Colonic mucosa (tissue), 4 donors: ENCODE measurements at regions not wholly inside any gene's neighbourhood (a gene's known extent, or its start where the extent isn't known, plus 50 kb on each side); places are given as distances from the start of the nearest gene placed in this dataset.

Experiments
- DNase-seq: peaks from one replicate; pipeline ENCODE4 v3.0.0-alpha.2; 2020
- H3K27ac ChIP-seq: fragments of 200-600 bp; one replicate; pipeline ENCODE4 v1.8.0; 2021
- H3K27me3 ChIP-seq: fragments of 200-600 bp; one replicate; pipeline ENCODE4 v1.8.0; 2021
- H3K36me3 ChIP-seq: fragments of 200-600 bp; one replicate; pipeline ENCODE4 v1.8.0; 2021
- H3K4me1 ChIP-seq: fragments of 200-600 bp; one replicate; pipeline ENCODE4 v1.8.0; 2021; ENCODE audit warnings: mild to moderate bottlenecking
- H3K4me3 ChIP-seq: fragments of 200-600 bp; one replicate; pipeline ENCODE4 v1.8.0; 2021
- H3K9ac ChIP-seq, 2 donors: one replicate each; pipeline ENCODE4 v1.7.0; 2013; ENCODE audit warnings: control low read depth in 2 of 2, low read depth in 2 of 2, low read length in 2 of 2
- H3K9me3 ChIP-seq: fragments of 200-600 bp; one replicate; pipeline ENCODE4 v1.8.0; 2021
- CTCF ChIP-seq: fragments of 200-600 bp; IDR thresholded peaks from one replicate; pipeline ENCODE4 v1.8.0; 2022; ENCODE audit warnings: antibody characterized with exemption, mild to moderate bottlenecking
- intact Hi-C: fragments of 100-400 bp; cut with DNase I; formaldehyde crosslinking; loops from one replicate; pipeline ENCODE4 v1.14.1; 2022
- donor health status: healthy.
- donor health status: DM: no; HTN: no; CAD: no.
- donor health status: DM: no; HTN: no; CAD: no.

- Histone ChIP-seq H3K27ac (no peak overlapping the region), H3K4me3 (no peak overlapping the region), H3K36me3 (no peaks in the 10 kb centered on the region), H3K9ac (no peak overlapping the region), H3K9me3 (no peaks in the 10 kb centered on the region), H3K27me3 (no peaks in the 10 kb centered on the region), H3K4me1 (no peaks in the 10 kb centered on the region)
- intact Hi-C loops = no loop called here
- DNase-seq = no peak
- TF ChIP-seq CTCF = no peak
These were observed 200.9 kb downstream of the MAD2L1 start for GRCh38 chr4:119865789-119866188.

- intact Hi-C loops = no loop called here
- Histone ChIP-seq H3K9me3 (no peaks in the 10 kb centered on the region), H3K27ac (no peak overlapping the region), H3K4me3 (no peak overlapping the region), H3K9ac (no peak overlapping the region), H3K27me3 (no peaks in the 10 kb centered on the region), H3K4me1 (no peaks in the 10 kb centered on the region), H3K36me3 (no peaks in the 10 kb centered on the region)
- DNase-seq = no peak
- TF ChIP-seq CTCF = no peak
These were observed 201.3 kb downstream of the MAD2L1 start for GRCh38 chr4:119865389-119865788.

GRCh38 chr4:119861731-119862130, 204.9 kb downstream of the MAD2L1 start:
- Histone ChIP-seq H3K27ac (no peak overlapping the region), H3K4me1 (no peaks in the 10 kb centered on the region), H3K4me3 (no peak overlapping the region), H3K36me3 (no peaks in the 10 kb centered on the region), H3K9me3 (no peaks in the 10 kb centered on the region), H3K27me3 (no peaks in the 10 kb centered on the region), H3K9ac (no peak overlapping the region)
- intact Hi-C loops = no loop called here
- no peak for TF ChIP-seq CTCF
- DNase-seq = no peak

GRCh38 chr4:119858176-119858575, 208.5 kb downstream of the MAD2L1 start:
- no peaks in the 10 kb centered on the region for H3K27me3 ChIP-seq
- H3K4me3 ChIP-seq = no peak overlapping the region
- no peaks in the 10 kb centered on the region for H3K9me3 ChIP-seq
- intact Hi-C loops = no loop called here
- H3K27ac ChIP-seq = no peak overlapping the region
- DNase-seq = no peak
- no peaks in the 10 kb centered on the region for H3K4me1 ChIP-seq
- no peaks in the 10 kb centered on the region for H3K36me3 ChIP-seq
- TF ChIP-seq CTCF = no peak
- no peak overlapping the region for H3K9ac ChIP-seq

GRCh38 chr4:119854364-119854763, 212.3 kb downstream of the MAD2L1 start:
- TF ChIP-seq CTCF = no peak
- no peak for DNase-seq
- H3K36me3 ChIP-seq = no peaks in the 10 kb centered on the region
- no peaks in the 10 kb centered on the region for H3K4me1 ChIP-seq
- intact Hi-C loops = no loop called here
- H3K27me3 ChIP-seq = no peaks in the 10 kb centered on the region
- H3K4me3 ChIP-seq = no peak overlapping the region
- no peak overlapping the region for H3K27ac ChIP-seq
- no peaks in the 10 kb centered on the region for H3K9me3 ChIP-seq
- no peak overlapping the region for H3K9ac ChIP-seq

GRCh38 chr4:119851649-119852048, 215.0 kb downstream of the MAD2L1 start:
- intact Hi-C loops = no loop called here
- no peak for DNase-seq
- TF ChIP-seq CTCF = no peak
- H3K27me3 ChIP-seq = no peaks in the 10 kb centered on the region
- H3K36me3 ChIP-seq = no peaks in the 10 kb centered on the region
- no peak overlapping the region for H3K9ac ChIP-seq
- H3K9me3 ChIP-seq = no peaks in the 10 kb centered on the region
- no peak overlapping the region for H3K27ac ChIP-seq
- no peak overlapping the region for H3K4me3 ChIP-seq
- no peaks in the 10 kb centered on the region for H3K4me1 ChIP-seq
